Spleen (tissue), 7 donors: ENCODE measurements at regions not wholly inside any gene's neighbourhood (a gene's known extent, or its start where the extent isn't known, plus 50 kb on each side); places are given as distances from the start of the nearest gene placed in this dataset.

Source experiments
- POLR2A ChIP-seq, 3 donors: fragments of 450-650 bp; IDR thresholded peaks; one replicate each; pipeline ENCODE4 v1.5.1; 2017; ENCODE audit warnings: antibody characterized with exemption in 3 of 3, mild to moderate bottlenecking in 1 of 3
- TF ChIP-seq, protein P1 (sequence below), 11 experiments: fragments of 200-600 bp in 7 of 11; fragments of 450-650 bp in 4 of 11; sonication (generic) in 4 of 11; IDR thresholded peaks in 8 of 11; conservative IDR thresholded peaks in 3 of 11; 1 replicate in 7 of 11; 2 replicates in 4 of 11; pipeline versions ENCODE4 v1.4.0 to v1.8.0; 2016 to 2021; ENCODE audit warnings: antibody characterized with exemption in 11 of 11, inconsistent platforms in 4 of 11, mild to moderate bottlenecking in 1 of 11
- donor health status: DM: no; HTN: no; CAD: no; lungs with moderate emphysema.
- donor health status: DM: no; HTN: no; CAD: no.
- donor health status: DM: no; HTN: no; CAD: no.

DNA sequence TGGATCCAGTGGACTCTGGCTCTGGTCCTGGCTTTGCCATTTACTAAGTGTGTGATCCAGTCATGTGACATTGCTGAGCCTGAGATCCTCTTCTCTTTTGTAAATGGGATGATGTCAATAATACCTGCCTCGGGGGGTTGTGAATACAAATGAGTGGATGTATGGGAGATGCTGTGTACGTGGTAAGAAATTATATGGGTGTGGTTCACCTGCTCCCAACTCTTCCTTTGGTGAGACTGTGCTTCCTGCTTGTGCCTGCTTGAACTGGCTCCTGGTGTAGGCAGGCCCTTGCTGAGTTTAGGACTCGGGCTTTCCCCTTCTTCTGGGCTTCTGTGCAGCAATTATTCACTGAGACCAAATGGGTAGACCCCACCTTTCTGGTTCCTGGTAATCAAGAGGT lies 189.5 kb upstream of the FRMD6 start:
- TF ChIP-seq POLR2A (IDR thresholded peaks at IDR 0.05), result no peak
- TF ChIP-seq, protein P1, sequence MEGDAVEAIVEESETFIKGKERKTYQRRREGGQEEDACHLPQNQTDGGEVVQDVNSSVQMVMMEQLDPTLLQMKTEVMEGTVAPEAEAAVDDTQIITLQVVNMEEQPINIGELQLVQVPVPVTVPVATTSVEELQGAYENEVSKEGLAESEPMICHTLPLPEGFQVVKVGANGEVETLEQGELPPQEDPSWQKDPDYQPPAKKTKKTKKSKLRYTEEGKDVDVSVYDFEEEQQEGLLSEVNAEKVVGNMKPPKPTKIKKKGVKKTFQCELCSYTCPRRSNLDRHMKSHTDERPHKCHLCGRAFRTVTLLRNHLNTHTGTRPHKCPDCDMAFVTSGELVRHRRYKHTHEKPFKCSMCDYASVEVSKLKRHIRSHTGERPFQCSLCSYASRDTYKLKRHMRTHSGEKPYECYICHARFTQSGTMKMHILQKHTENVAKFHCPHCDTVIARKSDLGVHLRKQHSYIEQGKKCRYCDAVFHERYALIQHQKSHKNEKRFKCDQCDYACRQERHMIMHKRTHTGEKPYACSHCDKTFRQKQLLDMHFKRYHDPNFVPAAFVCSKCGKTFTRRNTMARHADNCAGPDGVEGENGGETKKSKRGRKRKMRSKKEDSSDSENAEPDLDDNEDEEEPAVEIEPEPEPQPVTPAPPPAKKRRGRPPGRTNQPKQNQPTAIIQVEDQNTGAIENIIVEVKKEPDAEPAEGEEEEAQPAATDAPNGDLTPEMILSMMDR (IDR thresholded peaks at IDR 0.05 in 8 of 11, conservative IDR thresholded peaks at IDR 0.05 in 3 of 11), result no peak
